HEK293 (cell line): ENCODE measurements at regions not wholly inside any gene's neighbourhood (a gene's known extent, or its start where the extent isn't known, plus 50 kb on each side); places are given as distances from the start of the nearest gene placed in this dataset.

Experiments used
- CTCF ChIA-PET: fragments of 350-600 bp; formaldehyde crosslinking; extraction: SDS; loops from one replicate; lab custom pipeline; 2021; ENCODE audit warnings: antibody characterized with exemption; lab: Yijun Ruan, JAX
- POLR2A ChIA-PET: fragments of 300-600 bp; formaldehyde crosslinking; extraction: SDS; loops from one replicate; lab custom pipeline; 2020; ENCODE audit warnings: antibody characterized with exemption, inconsistent platforms; lab: Yijun Ruan, JAX
- H3K27ac ChIP-seq: fragments of 200-500 bp; sonication (Bioruptor generic); 2 replicates; pipeline ENCODE4 v1.5.1; 2014; ENCODE audit warnings: low read depth, low read length, control low read depth, inconsistent platforms; ENCODE audit errors: extremely low read depth
- H3K36me3 ChIP-seq, 2 experiments: fragments of 200-500 bp in 1 of 2; sonication (Bioruptor generic) in 1 of 2; 1 replicate in 1 of 2; 2 replicates in 1 of 2; pipeline ENCODE4 v1.5.1; 2014 to 2017; ENCODE audit warnings: inconsistent platforms in 2 of 2, low read length in 2 of 2; ENCODE audit not compliant: control insufficient read depth in 2 of 2, insufficient read depth in 1 of 2
- H3K4me1 ChIP-seq: fragments of 200-500 bp; sonication (Bioruptor generic); 2 replicates; pipeline ENCODE4 v1.5.1; 2014; ENCODE audit warnings: mild to moderate bottlenecking, low read length, inconsistent platforms; ENCODE audit not compliant: control insufficient read depth, insufficient read depth
- H3K4me3 ChIP-seq: 2 replicates; pipeline ENCODE4 v1.5.1; 2011; ENCODE audit warnings: low read depth, mild to moderate bottlenecking, control low read depth, low read length, moderate library complexity
- H3K9me3 ChIP-seq: fragments of 200-500 bp; sonication (Bioruptor generic); 2 replicates; pipeline ENCODE4 v1.5.1; 2014; ENCODE audit warnings: low read depth, low read length, inconsistent platforms; ENCODE audit not compliant: control insufficient read depth, insufficient read depth
- HOXD13 ChIP-seq: sonication (generic); formaldehyde crosslinking; IDR thresholded peaks from 2 replicates; pipeline ENCODE4 v1.8.0; 2022; ENCODE audit warnings: missing genetic modification reagents, borderline replicate concordance
- OSR2 ChIP-seq: fragments of 450-650 bp; formaldehyde crosslinking; IDR thresholded peaks from 2 replicates; pipeline ENCODE4 v1.5.1; 2016; ENCODE audit warnings: missing biosample characterization, missing genetic modification characterization
- PRDM10 ChIP-seq: fragments of 450-650 bp; formaldehyde crosslinking; IDR thresholded peaks from 2 replicates; pipeline ENCODE4 v1.5.1; 2016; ENCODE audit warnings: missing biosample characterization, missing genetic modification characterization
- REST ChIP-seq: fragments of 450-650 bp; formaldehyde crosslinking; IDR thresholded peaks from 2 replicates; pipeline ENCODE4 v1.5.1; 2016; ENCODE audit warnings: missing biosample characterization, missing genetic modification characterization
- SCRT1 ChIP-seq: fragments of 450-650 bp; formaldehyde crosslinking; IDR thresholded peaks from 2 replicates; pipeline ENCODE4 v1.5.1; 2016; ENCODE audit warnings: missing biosample characterization, missing genetic modification characterization, borderline replicate concordance
- SP7 ChIP-seq: fragments of 450-650 bp; formaldehyde crosslinking; IDR thresholded peaks from 2 replicates; pipeline ENCODE4 v1.5.1; 2016; ENCODE audit warnings: missing biosample characterization, missing genetic modification characterization
- ZBTB6 ChIP-seq: fragments of 450-650 bp; formaldehyde crosslinking; IDR thresholded peaks from 2 replicates; pipeline ENCODE4 v1.5.1; 2017; ENCODE audit warnings: missing biosample characterization, missing genetic modification characterization
- ZFHX2 ChIP-seq: fragments of 450-650 bp; formaldehyde crosslinking; conservative IDR thresholded peaks from 2 replicates; pipeline ENCODE4 v1.5.1; 2016; ENCODE audit warnings: missing biosample characterization, missing genetic modification characterization
- ZNF174 ChIP-seq: fragments of 450-650 bp; formaldehyde crosslinking; IDR thresholded peaks from 2 replicates; pipeline ENCODE4 v1.5.0; 2017; ENCODE audit warnings: missing biosample characterization, mild to moderate bottlenecking, missing genetic modification characterization
- ZNF175 ChIP-seq: fragments of 450-650 bp; formaldehyde crosslinking; IDR thresholded peaks from 2 replicates; pipeline ENCODE4 v1.5.1; 2016; ENCODE audit warnings: missing biosample characterization, missing genetic modification characterization
- ZNF2 ChIP-seq: fragments of 450-650 bp; formaldehyde crosslinking; IDR thresholded peaks from 2 replicates; pipeline ENCODE4 v1.5.1; 2016; ENCODE audit warnings: missing biosample characterization, missing genetic modification characterization
- ZNF24 ChIP-seq: fragments of 450-650 bp; formaldehyde crosslinking; IDR thresholded peaks from 2 replicates; pipeline ENCODE4 v1.5.1; 2016; ENCODE audit warnings: missing biosample characterization, missing genetic modification characterization
- ZNF324 ChIP-seq: fragments of 450-650 bp; formaldehyde crosslinking; IDR thresholded peaks from 2 replicates; pipeline ENCODE4 v1.5.1; 2016; ENCODE audit warnings: missing biosample characterization, missing genetic modification characterization
- ZNF560 ChIP-seq: fragments of 450-650 bp; formaldehyde crosslinking; IDR thresholded peaks from 2 replicates; pipeline ENCODE4 v1.5.1; 2017; ENCODE audit warnings: missing biosample characterization, missing genetic modification characterization, borderline replicate concordance
- ZNF707 ChIP-seq: fragments of 450-650 bp; formaldehyde crosslinking; IDR thresholded peaks from 2 replicates; pipeline ENCODE4 v1.5.1; 2016; ENCODE audit warnings: missing biosample characterization, missing genetic modification characterization
- ZNF791 ChIP-seq: fragments of 450-650 bp; formaldehyde crosslinking; IDR thresholded peaks from 2 replicates; pipeline ENCODE4 v1.5.1; 2016; ENCODE audit warnings: missing biosample characterization, missing genetic modification characterization

- TF ChIP-seq REST = no peak
- TF ChIP-seq ZFHX2 (tag by site-specific recombination) = no peak
- no peak for TF ChIP-seq ZNF560 (tag by site-specific recombination)
- TF ChIP-seq ZNF2 (tag by site-specific recombination) = no peak
- TF ChIP-seq, all 188 proteins: peak for 0
These were observed 293.3 kb upstream of the TFPI start (continued) for GRCh38 chr2:187847245-187848208.

GRCh38 chr2:187851955-187852561 lies 297.8 kb upstream of the TFPI start:
- H3K27ac ChIP-seq = no peak overlapping the region
- H3K9me3 ChIP-seq = no peaks in the 10 kb centered on the region
- POLR2A ChIA-PET = no interaction called here
- no peak for TF ChIP-seq PRDM10 (tag by site-specific recombination)
- TF ChIP-seq ZNF324 = no peak
- TF ChIP-seq OSR2 = no peak
- TF ChIP-seq HOXD13 = no peak
- TF ChIP-seq ZNF175 (tag by site-specific recombination) = no peak
- TF ChIP-seq SCRT1 = no peak
- TF ChIP-seq ZNF707 (tag by site-specific recombination) = no peak
- no peak for TF ChIP-seq ZNF791 (tag by site-specific recombination)
- TF ChIP-seq ZNF24 = no peak
- no peak for TF ChIP-seq SP7 (tag by site-specific recombination)
- TF ChIP-seq ZNF174 (tag by site-specific recombination) = no peak
- no peak for TF ChIP-seq ZBTB6 (tag by site-specific recombination)
- no peaks in the 10 kb centered on the region for H3K36me3 ChIP-seq
- no peaks in the 10 kb centered on the region for H3K4me1 ChIP-seq
- CTCF ChIA-PET = interaction anchor here (1.1 kb wide), 1 partner anchor 352 kb away, joined by 3 read pairs; no protein-coding TSS in a partner anchor
- no peak overlapping the region for H3K4me3 ChIP-seq
